GM12878 (cell line): ENCODE measurements at regions not wholly inside any gene's neighbourhood (a gene's known extent, or its start where the extent isn't known, plus 50 kb on each side); places are given as distances from the start of the nearest gene placed in this dataset.

Experiments
- ATAC-seq: fragments of 200-7000 bp; cut with Tn5 transposase; 3 replicates; pipeline ENCODE4 v1.9.1; 2020; ENCODE audit warnings: mild to moderate bottlenecking, moderate library complexity
- BruUV-seq: library from RNA; stranded (reverse); fragments of 400-500 nt; replicated peaks from 2 replicates; lab custom pipeline; 2021; lab: Mats Ljungman, UMichigan
- CTCF ChIA-PET: fragments of 300-600 bp; sonication (Branson Sonifier 250); formaldehyde crosslinking; extraction: SDS; loops from one replicate; lab custom pipeline; 2021; ENCODE audit warnings: inconsistent platforms; lab: Yijun Ruan, JAX
- POLR2A ChIA-PET: fragments of 350-600 bp; formaldehyde crosslinking; extraction: SDS; loops from one replicate; lab custom pipeline; 2021; ENCODE audit warnings: inconsistent platforms; lab: Charles Lee
- RAD21 ChIA-PET: fragments of 300-600 bp; sonication (Branson Sonifier 250); formaldehyde crosslinking; loops from one replicate; lab custom pipeline; 2023; ENCODE audit warnings: antibody characterized with exemption; ENCODE audit not compliant: unreplicated experiment; lab: Charles Lee
- SMC1A ChIA-PET: fragments of 300-600 bp; sonication (Branson Sonifier 250); formaldehyde crosslinking; loops from one replicate; lab custom pipeline; 2023; ENCODE audit not compliant: unreplicated experiment, uncharacterized antibody; lab: Charles Lee
- DNase-seq: peaks from one replicate; pipeline ENCODE4 v3.0.0-alpha.2; 2011; ENCODE audit warnings: low read depth, low spot score
- FAIRE-seq: peaks from 3 replicates; lab custom pipeline; 2011; peaks lifted over from hg19 to GRCh38; lab: Jason Lieb, UNC
- H2AFZ ChIP-seq: 2 replicates; pipeline ENCODE4 v1.6.0; 2011; ENCODE audit warnings: low read depth, low read length, control low read depth; ENCODE audit not compliant: control insufficient read depth
- H3K27ac ChIP-seq: 2 replicates; pipeline ENCODE4 v1.5.1; 2011; ENCODE audit warnings: control low read depth; ENCODE audit not compliant: control insufficient read depth, insufficient read depth
- H3K27me3 ChIP-seq, 2 experiments: replicated peaks in 1 of 2; 2 replicates each; pipeline versions ENCODE4 v1.6.0 to v1.6.1; 2011; ENCODE audit warnings: low read length in 1 of 2; ENCODE audit not compliant: control insufficient read depth in 2 of 2, insufficient read depth in 2 of 2
- H3K36me3 ChIP-seq, 2 experiments: 2 replicates each; pipeline ENCODE4 v1.5.1; 2011; ENCODE audit warnings: low read length in 1 of 2; ENCODE audit not compliant: control insufficient read depth in 2 of 2, insufficient read depth in 2 of 2
- H3K4me1 ChIP-seq: 2 replicates; pipeline ENCODE4 v1.6.1; 2011; ENCODE audit warnings: mild to moderate bottlenecking, low read length, moderate library complexity, mixed read lengths; ENCODE audit not compliant: control insufficient read depth, insufficient read depth
- H3K4me2 ChIP-seq: 2 replicates; pipeline ENCODE4 v1.6.0; 2011; ENCODE audit warnings: control low read depth; ENCODE audit not compliant: control insufficient read depth, insufficient read depth
- H3K4me3 ChIP-seq: fragments of 200-600 bp; sonication (generic); 2 replicates; pipeline ENCODE4 v1.5.1; 2016
- H3K79me2 ChIP-seq: 2 replicates; pipeline ENCODE4 v1.6.0; 2011; ENCODE audit warnings: low read length; ENCODE audit not compliant: control insufficient read depth, insufficient read depth
- H3K9ac ChIP-seq: 2 replicates; pipeline ENCODE4 v1.8.0; 2011; ENCODE audit warnings: low read length, control low read depth, mixed read lengths; ENCODE audit not compliant: control insufficient read depth, insufficient read depth
- H3K9me3 ChIP-seq: replicated peaks from 3 replicates; pipeline ENCODE4 v1.5.1; 2011; ENCODE audit warnings: mild to moderate bottlenecking, low read length; ENCODE audit not compliant: control insufficient read depth, insufficient read depth
- H4K20me1 ChIP-seq: 2 replicates; pipeline ENCODE4 v1.6.0; 2011; ENCODE audit not compliant: control insufficient read depth, insufficient read depth
- HCFC1 ChIP-seq: fragments of 150-350 bp; IDR thresholded peaks from 2 replicates; pipeline ENCODE4 v1.6.1; 2014; ENCODE audit warnings: low read length
- NFIC ChIP-seq: IDR thresholded peaks from 2 replicates; pipeline ENCODE4 v1.6.1; 2012; ENCODE audit warnings: low read depth, mild to moderate bottlenecking, inconsistent platforms, low read length, moderate library complexity
- NKRF ChIP-seq: fragments of 450-650 bp; conservative IDR thresholded peaks from 2 replicates; pipeline ENCODE4 v1.6.1; 2017; ENCODE audit warnings: mild to moderate bottlenecking, moderate library complexity
- RB1 ChIP-seq: fragments of 450-650 bp; formaldehyde crosslinking; IDR thresholded peaks from 2 replicates; pipeline ENCODE4 v1.6.1; 2017; ENCODE audit warnings: mild to moderate bottlenecking, borderline replicate concordance
- SMAD1 ChIP-seq: fragments of 450-650 bp; IDR thresholded peaks from 2 replicates; pipeline ENCODE4 v1.6.1; 2018; ENCODE audit warnings: mild to moderate bottlenecking, low read depth; ENCODE audit not compliant: partially characterized antibody
- SMC3 ChIP-seq: IDR thresholded peaks from 2 replicates; pipeline ENCODE4 v1.6.1; 2011; ENCODE audit warnings: low read length, improper control_type of control experiment, borderline replicate concordance
- SRF ChIP-seq, 2 experiments: IDR thresholded peaks; 2 replicates each; pipeline ENCODE4 v1.6.1; 2011; ENCODE audit warnings: low read depth in 2 of 2, low read length in 2 of 2, mild to moderate bottlenecking in 1 of 2, moderate library complexity in 1 of 2
- TBL1XR1 ChIP-seq: IDR thresholded peaks from 2 replicates; pipeline ENCODE4 v1.6.1; 2012; ENCODE audit warnings: low read depth, low read length, improper control_type of control experiment
- ZNF24 ChIP-seq: fragments of 450-650 bp; IDR thresholded peaks from 2 replicates; pipeline ENCODE4 v1.6.1; 2017; ENCODE audit warnings: antibody characterized with exemption, mild to moderate bottlenecking
- ZNF274 ChIP-seq: IDR thresholded peaks from one replicate; pipeline ENCODE4 v1.8.0; 2011; ENCODE audit not compliant: insufficient read length, insufficient read depth
- ZSCAN29 ChIP-seq: fragments of 450-650 bp; IDR thresholded peaks from 2 replicates; pipeline ENCODE4 v1.6.1; 2017; ENCODE audit warnings: mild to moderate bottlenecking, moderate library complexity
- in situ Hi-C: fragments of 300-500 bp; cut with MboI; formaldehyde crosslinking; loops from 9 replicates; pipeline ENCODE4 v1.14.3; 2018; ENCODE audit warnings: mixed read lengths
- intact Hi-C: fragments of 100-400 bp; cut with micrococcal nuclease; formaldehyde crosslinking; loops from one replicate; pipeline ENCODE4 v1.14.2; 2022; ENCODE audit not compliant: unreplicated experiment
- TF ChIP-seq, protein P1 (sequence below): fragments of 450-650 bp; formaldehyde crosslinking; IDR thresholded peaks from 2 replicates; pipeline ENCODE4 v1.5.0; 2022; ENCODE audit warnings: mild to moderate bottlenecking, missing genetic modification characterization

- TF ChIP-seq, protein P1, sequence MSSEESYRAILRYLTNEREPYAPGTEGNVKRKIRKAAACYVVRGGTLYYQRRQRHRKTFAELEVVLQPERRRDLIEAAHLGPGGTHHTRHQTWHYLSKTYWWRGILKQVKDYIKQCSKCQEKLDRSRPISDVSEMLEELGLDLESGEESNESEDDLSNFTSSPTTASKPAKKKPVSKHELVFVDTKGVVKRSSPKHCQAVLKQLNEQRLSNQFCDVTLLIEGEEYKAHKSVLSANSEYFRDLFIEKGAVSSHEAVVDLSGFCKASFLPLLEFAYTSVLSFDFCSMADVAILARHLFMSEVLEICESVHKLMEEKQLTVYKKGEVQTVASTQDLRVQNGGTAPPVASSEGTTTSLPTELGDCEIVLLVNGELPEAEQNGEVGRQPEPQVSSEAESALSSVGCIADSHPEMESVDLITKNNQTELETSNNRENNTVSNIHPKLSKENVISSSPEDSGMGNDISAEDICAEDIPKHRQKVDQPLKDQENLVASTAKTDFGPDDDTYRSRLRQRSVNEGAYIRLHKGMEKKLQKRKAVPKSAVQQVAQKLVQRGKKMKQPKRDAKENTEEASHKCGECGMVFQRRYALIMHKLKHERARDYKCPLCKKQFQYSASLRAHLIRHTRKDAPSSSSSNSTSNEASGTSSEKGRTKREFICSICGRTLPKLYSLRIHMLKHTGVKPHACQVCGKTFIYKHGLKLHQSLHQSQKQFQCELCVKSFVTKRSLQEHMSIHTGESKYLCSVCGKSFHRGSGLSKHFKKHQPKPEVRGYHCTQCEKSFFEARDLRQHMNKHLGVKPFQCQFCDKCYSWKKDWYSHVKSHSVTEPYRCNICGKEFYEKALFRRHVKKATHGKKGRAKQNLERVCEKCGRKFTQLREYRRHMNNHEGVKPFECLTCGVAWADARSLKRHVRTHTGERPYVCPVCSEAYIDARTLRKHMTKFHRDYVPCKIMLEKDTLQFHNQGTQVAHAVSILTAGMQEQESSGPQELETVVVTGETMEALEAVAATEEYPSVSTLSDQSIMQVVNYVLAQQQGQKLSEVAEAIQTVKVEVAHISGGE (CRISPR knock-in tag): no peak
- TF ChIP-seq HCFC1 (no peak), SRF (IDR thresholded peaks at IDR 0.05; ENCODE audit: low read depth in 2 of 2, low read length in 2 of 2) (no peak), SMC3 (peak; percentile 49; the same call in 1 of the 2 replicates)
These were observed 171.2 kb downstream of the TMA16 start (continued) for GRCh38 chr4:163665521-163666331.

DNA sequence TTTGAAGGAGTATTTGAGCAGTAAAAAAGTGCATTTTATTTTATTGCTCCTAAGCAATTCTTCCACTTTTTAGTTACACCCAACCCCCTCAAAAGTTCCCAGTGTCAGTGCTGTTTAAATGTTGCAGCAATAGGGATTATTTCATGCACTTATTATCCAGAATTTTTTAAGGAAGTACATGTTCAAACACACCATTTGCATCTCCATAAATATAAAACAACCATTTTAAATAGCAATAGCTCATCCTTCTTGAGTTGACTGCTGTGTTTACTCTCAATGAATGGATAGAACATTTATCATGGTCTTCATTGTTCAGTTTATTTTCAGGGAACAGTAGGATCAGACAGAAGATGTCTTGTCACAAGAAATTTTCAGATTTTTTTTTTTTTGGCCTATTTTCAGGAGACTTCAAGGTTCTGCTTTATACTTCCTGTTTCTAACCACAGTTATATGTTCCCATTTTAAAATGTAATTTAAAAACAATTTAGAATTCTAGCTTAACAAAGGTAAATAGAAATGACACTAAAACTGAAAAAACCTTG is 171.9 kb downstream of the TMA16 start:
- FAIRE-seq (no peak), DNase-seq (no peak), ATAC-seq (no peak)
- no peaks in the 10 kb centered on the region for H3K36me3 ChIP-seq
- CTCF ChIA-PET: interaction anchor here (0.6 to 17.2 kb wide), 14 partner anchors 10 to 1112 kb away, joined by 3 to 571 read pairs (median 6); no protein-coding TSS in a partner anchor
- H3K27me3 ChIP-seq: no peaks in the 10 kb centered on the region
- H3K4me1 ChIP-seq: peaks cover 39% of the 10 kb centered on the region
- peak overlapping the region; percentile 19 for H2AFZ ChIP-seq
- SMC1A ChIA-PET: interaction anchor here (0.6 to 25.0 kb wide), 16 partner anchors 9 to 1068 kb away, joined by 3 to 727 read pairs (median 4); no protein-coding TSS in a partner anchor
- no peak overlapping the region for H3K4me3 ChIP-seq
- POLR2A ChIA-PET: interaction anchor here (1.1 to 1.4 kb wide), 6 partner anchors 10 to 172 kb away, joined by 3 to 5 read pairs (median 4); partner anchors contain the start of gene TMA16
- H3K9ac ChIP-seq: no peak overlapping the region
- in situ Hi-C loops: loop anchor here (5.0 kb wide), 2 partner anchors 109 to 184 kb away; no protein-coding TSS in a partner anchor
- intact Hi-C loops: no loop called here
- H3K27ac ChIP-seq: peak overlapping the region; percentile 82
- no peaks in the 10 kb centered on the region for H4K20me1 ChIP-seq
- no TSS peak for BruUV-seq
- no peaks in the 10 kb centered on the region for H3K9me3 ChIP-seq
- no peaks in the 10 kb centered on the region for H3K79me2 ChIP-seq
- H3K4me2 ChIP-seq: peak overlapping the region; percentile 60
- RAD21 ChIA-PET: interaction anchor here (0.7 to 8.2 kb wide), 11 partner anchors 11 to 116 kb away, joined by 3 to 133 read pairs (median 7); no protein-coding TSS in a partner anchor
- TF ChIP-seq ZNF274: no peak
- no peak for TF ChIP-seq TBL1XR1
- TF ChIP-seq ZNF24: no peak
- TF ChIP-seq RB1: no peak
- TF ChIP-seq ZSCAN29: no peak
- TF ChIP-seq, protein P1 (CRISPR knock-in tag): no peak
- no peak for TF ChIP-seq NKRF
- no peak for TF ChIP-seq SMAD1
- TF ChIP-seq NFIC: 0 out of 2 replicates have a peak, but pooled peaks have one; percentile 28
